ENCODE measurements at regions not wholly inside any gene's neighbourhood (a gene's known extent, or its start where the extent isn't known, plus 50 kb on each side); places are given as distances from the start of the nearest gene placed in this dataset.
"Not testable (repeated sequence)": the region's sequence is repeated elsewhere in the genome, so short reads cannot be mapped to it uniquely, and the experiment has no call there.

DNA sequence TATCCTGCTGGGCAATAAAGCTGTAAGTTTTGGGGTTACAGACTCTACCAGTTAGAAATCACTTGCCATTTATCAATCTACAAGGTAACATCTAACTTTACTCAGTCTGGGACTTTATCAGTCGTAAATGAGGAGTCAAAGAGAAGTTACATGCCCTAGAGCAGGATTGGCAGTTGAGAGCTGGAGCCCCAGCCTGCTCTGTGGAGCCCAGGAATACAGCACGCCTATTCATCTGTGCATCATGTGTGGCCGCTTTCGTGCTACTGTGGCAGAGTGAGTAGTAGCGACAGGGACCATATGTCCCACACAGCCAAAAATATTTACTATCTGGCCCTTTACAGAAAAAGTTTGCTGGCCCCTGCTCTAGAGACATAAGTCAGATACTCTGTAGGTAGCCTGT is 152.5 kb upstream of the NTRK2 start:
- Mint-ChIP-seq H3K4me1 (ENCODE audit: unreplicated experiment) (no peaks in the 10 kb centered on the region), H3K27me3 (ENCODE audit: unreplicated experiment) (peaks cover 11% of the 10 kb centered on the region), H3K9me3 (ENCODE audit: unreplicated experiment) (peaks cover 9% of the 10 kb centered on the region), H3K36me3 (ENCODE audit: unreplicated experiment) (no peaks in the 10 kb centered on the region), H3K27ac (ENCODE audit: unreplicated experiment) (no peak overlapping the region), H3K4me3 (ENCODE audit: unreplicated experiment) (no peak overlapping the region)
- DNase-seq (ENCODE audit: extremely low spot score, unreplicated experiment): no peak
- TF ChIP-seq, protein P1, sequence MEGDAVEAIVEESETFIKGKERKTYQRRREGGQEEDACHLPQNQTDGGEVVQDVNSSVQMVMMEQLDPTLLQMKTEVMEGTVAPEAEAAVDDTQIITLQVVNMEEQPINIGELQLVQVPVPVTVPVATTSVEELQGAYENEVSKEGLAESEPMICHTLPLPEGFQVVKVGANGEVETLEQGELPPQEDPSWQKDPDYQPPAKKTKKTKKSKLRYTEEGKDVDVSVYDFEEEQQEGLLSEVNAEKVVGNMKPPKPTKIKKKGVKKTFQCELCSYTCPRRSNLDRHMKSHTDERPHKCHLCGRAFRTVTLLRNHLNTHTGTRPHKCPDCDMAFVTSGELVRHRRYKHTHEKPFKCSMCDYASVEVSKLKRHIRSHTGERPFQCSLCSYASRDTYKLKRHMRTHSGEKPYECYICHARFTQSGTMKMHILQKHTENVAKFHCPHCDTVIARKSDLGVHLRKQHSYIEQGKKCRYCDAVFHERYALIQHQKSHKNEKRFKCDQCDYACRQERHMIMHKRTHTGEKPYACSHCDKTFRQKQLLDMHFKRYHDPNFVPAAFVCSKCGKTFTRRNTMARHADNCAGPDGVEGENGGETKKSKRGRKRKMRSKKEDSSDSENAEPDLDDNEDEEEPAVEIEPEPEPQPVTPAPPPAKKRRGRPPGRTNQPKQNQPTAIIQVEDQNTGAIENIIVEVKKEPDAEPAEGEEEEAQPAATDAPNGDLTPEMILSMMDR (IDR thresholded peaks at IDR 0.05): no peak

DNA sequence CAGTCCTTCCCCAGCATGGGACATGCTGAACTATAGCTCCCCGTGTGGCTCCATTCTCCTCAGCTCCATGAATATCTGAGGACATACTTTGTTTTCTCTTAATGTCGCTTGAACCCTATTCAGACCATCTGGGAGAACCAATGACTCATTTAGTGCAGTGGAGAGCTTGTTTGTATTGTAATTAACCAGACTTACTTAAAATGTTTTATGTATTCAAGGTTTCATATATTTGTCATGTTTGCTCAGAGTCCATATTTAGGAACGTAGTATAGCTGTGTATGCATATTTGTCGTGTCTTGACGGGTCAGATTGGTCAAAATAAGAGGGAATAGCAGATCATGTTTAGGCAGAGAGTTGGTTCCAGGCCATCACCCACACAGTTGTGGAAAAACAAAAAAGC is 150.1 kb upstream of the NTRK2 start:
- H3K27ac Mint-ChIP-seq (ENCODE audit: unreplicated experiment): no peak overlapping the region

DNA sequence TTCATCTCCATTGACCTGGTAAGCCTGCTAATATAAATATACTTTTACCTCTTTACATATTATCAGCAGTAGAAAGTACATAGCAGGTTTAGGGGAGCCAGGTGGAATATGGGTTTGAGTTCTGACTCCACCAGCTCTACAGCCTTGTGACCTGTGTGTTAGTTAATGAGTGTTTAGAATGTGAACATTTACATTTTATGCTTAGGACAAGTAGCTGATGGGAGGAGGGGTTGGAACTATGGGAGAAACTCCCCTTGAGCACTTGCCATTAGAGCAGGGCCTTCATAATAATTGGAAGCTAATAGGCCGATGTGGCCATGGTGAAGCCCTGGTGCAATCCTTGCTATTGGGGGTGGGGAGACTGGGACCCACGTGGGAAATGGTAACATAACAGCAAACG is 148.3 kb upstream of the NTRK2 start:
- Mint-ChIP-seq H3K4me3 (ENCODE audit: unreplicated experiment) (no peak overlapping the region), H3K9me3 (ENCODE audit: unreplicated experiment) (peaks cover 9% of the 10 kb centered on the region), H3K27me3 (ENCODE audit: unreplicated experiment) (peaks cover 3% of the 10 kb centered on the region), H3K36me3 (ENCODE audit: unreplicated experiment) (no peaks in the 10 kb centered on the region), H3K4me1 (ENCODE audit: unreplicated experiment) (no peaks in the 10 kb centered on the region), H3K27ac (ENCODE audit: unreplicated experiment) (no peak overlapping the region)
- TF ChIP-seq, protein P1 (IDR thresholded peaks at IDR 0.05): no peak
- DNase-seq (ENCODE audit: extremely low spot score, unreplicated experiment): no peak

More for the DNA sequence above, 150.1 kb upstream of the NTRK2 start:
- DNase-seq (ENCODE audit: extremely low spot score, unreplicated experiment): no peak
- Mint-ChIP-seq H3K4me3 (ENCODE audit: unreplicated experiment) (no peak overlapping the region), H3K9me3 (ENCODE audit: unreplicated experiment) (peaks cover 9% of the 10 kb centered on the region), H3K4me1 (ENCODE audit: unreplicated experiment) (no peaks in the 10 kb centered on the region), H3K27me3 (ENCODE audit: unreplicated experiment) (peaks cover 3% of the 10 kb centered on the region), H3K36me3 (ENCODE audit: unreplicated experiment) (no peaks in the 10 kb centered on the region)
- TF ChIP-seq, protein P1 (IDR thresholded peaks at IDR 0.05): no peak

DNA sequence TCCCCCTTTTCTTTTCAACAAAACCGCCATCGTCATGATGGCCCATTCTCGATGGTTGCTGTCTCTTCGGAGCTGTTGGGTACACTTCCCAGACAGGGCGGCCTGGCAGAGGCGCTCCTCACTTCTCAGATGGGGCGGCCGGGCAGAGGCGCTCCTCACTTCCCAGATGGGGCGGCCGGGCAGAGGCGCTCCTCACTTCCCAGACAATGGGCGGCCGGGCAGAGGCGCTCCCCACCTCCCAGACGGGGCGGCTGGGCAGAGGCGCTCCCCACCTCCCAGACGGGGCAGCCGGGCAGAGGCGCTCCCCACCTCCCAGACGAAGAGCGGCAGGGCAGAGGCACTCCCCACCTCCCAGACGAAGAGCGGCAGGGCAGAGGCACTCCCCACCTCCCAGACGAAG is 143.3 kb upstream of the NTRK2 start:
- H3K36me3 Mint-ChIP-seq (ENCODE audit: unreplicated experiment); H3K27ac Mint-ChIP-seq (ENCODE audit: unreplicated experiment); H3K4me3 Mint-ChIP-seq (ENCODE audit: unreplicated experiment); H3K9me3 Mint-ChIP-seq (ENCODE audit: unreplicated experiment); H3K4me1 Mint-ChIP-seq (ENCODE audit: unreplicated experiment); DNase-seq (ENCODE audit: extremely low spot score, unreplicated experiment); H3K27me3 Mint-ChIP-seq (ENCODE audit: unreplicated experiment): not testable (repeated sequence)

GRCh38 chr9:84527060-84527720 is 142.3 kb upstream of the NTRK2 start:
- H3K9me3 Mint-ChIP-seq (ENCODE audit: unreplicated experiment); H3K4me1 Mint-ChIP-seq (ENCODE audit: unreplicated experiment); H3K36me3 Mint-ChIP-seq (ENCODE audit: unreplicated experiment); H3K4me3 Mint-ChIP-seq (ENCODE audit: unreplicated experiment); DNase-seq (ENCODE audit: extremely low spot score, unreplicated experiment); H3K27me3 Mint-ChIP-seq (ENCODE audit: unreplicated experiment); H3K27ac Mint-ChIP-seq (ENCODE audit: unreplicated experiment): not testable (repeated sequence)

DNA sequence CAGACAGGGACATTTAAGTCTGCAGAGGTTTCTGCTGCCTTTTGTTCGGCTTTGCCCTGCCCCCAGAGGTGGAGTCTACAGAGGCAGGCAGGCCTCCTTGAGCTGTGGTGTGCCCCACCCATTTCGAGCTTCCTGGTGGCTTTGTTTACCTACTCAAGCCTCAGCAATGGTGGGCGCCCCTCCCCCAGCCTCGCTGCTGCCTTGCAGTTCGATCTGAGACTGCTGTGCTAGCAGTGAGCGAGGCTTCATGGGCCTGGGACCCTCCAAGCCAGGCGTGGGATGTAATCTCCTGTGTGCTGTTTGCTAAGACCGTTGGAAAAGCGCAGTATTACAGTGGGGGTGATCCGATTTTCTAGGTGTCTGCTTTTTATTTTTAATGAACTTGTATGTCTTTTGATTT is 133.6 kb upstream of the NTRK2 start:
- H3K9me3 Mint-ChIP-seq (ENCODE audit: unreplicated experiment): peaks cover 22% of the 10 kb centered on the region
- not testable (repeated sequence) for H3K27me3 Mint-ChIP-seq (ENCODE audit: unreplicated experiment); H3K36me3 Mint-ChIP-seq (ENCODE audit: unreplicated experiment); H3K27ac Mint-ChIP-seq (ENCODE audit: unreplicated experiment); DNase-seq (ENCODE audit: extremely low spot score, unreplicated experiment); H3K4me1 Mint-ChIP-seq (ENCODE audit: unreplicated experiment); H3K4me3 Mint-ChIP-seq (ENCODE audit: unreplicated experiment)
